ENCODE measurements at regions not wholly inside any gene's neighbourhood (a gene's known extent, or its start where the extent isn't known, plus 50 kb on each side); places are given as distances from the start of the nearest gene placed in this dataset.
"Not testable (repeated sequence)": the region's sequence is repeated elsewhere in the genome, so short reads cannot be mapped to it uniquely, and the experiment has no call there.

DNA sequence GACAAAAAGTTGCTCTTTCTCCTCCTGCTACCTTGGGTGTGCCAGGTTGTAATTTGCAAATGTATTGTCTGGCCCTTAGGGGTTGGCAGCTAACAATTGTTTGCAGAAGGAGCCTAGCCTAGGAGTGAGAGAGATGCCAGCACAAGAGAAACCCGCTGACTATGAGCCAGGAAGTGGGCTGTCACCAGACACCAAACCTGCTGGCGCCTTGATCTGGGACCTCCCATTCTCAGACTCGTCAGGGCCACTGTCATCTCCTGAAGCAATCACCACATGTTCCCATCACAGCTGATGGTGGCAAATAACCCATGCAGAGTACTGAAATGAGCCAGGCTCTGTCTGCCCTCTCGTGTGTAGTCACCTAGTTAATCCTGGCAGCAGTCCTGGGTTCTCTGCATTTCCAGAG is 406.4 kb upstream of the NPAP1 start:
- intact Hi-C loops (cut with DNase I; ENCODE audit: low total_unique reads) = no loop called here
- H3K4me3 ChIP-seq = no peak overlapping the region
- peak in 1 of 2 donors; percentile 17 for DNase-seq (ENCODE audit: low spot score in 2 of 2)
- no peaks in the 10 kb centered on the region for H3K36me3 ChIP-seq
- H3K27me3 ChIP-seq = no peaks in the 10 kb centered on the region
- H3K9me3 ChIP-seq = no peaks in the 10 kb centered on the region
- no peak overlapping the region for H3K27ac ChIP-seq
- TF ChIP-seq POLR2AphosphoS5 (IDR thresholded peaks at IDR 0.05) (no peak), POLR2A (IDR thresholded peaks at IDR 0.05) (no peak)
- TF ChIP-seq, protein P1, sequence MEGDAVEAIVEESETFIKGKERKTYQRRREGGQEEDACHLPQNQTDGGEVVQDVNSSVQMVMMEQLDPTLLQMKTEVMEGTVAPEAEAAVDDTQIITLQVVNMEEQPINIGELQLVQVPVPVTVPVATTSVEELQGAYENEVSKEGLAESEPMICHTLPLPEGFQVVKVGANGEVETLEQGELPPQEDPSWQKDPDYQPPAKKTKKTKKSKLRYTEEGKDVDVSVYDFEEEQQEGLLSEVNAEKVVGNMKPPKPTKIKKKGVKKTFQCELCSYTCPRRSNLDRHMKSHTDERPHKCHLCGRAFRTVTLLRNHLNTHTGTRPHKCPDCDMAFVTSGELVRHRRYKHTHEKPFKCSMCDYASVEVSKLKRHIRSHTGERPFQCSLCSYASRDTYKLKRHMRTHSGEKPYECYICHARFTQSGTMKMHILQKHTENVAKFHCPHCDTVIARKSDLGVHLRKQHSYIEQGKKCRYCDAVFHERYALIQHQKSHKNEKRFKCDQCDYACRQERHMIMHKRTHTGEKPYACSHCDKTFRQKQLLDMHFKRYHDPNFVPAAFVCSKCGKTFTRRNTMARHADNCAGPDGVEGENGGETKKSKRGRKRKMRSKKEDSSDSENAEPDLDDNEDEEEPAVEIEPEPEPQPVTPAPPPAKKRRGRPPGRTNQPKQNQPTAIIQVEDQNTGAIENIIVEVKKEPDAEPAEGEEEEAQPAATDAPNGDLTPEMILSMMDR (IDR thresholded peaks at IDR 0.05) = no peak
- no peaks in the 10 kb centered on the region for H3K4me1 ChIP-seq

DNA sequence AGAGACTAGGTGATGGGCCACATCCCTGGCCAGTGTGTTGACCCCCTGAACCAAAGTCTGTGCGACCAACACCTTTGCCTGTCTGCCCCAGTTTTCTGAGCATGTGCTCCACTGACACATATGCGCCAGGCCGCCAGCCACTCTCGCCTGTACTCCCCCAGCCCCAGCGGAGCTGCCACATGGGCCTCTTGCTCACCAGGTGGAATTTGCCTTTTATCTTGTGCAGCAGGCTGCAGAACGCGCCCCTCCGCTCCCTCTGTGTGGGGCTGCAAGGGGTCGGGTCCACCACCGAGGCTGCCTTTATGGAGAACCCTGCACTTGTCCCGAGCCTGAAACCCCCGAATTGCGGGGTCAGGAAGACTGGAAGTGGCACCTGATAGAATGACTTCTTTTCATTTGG is 405.7 kb upstream of the NPAP1 start:
- TF ChIP-seq POLR2A (IDR thresholded peaks at IDR 0.05) = no peak
- TF ChIP-seq POLR2AphosphoS5 (IDR thresholded peaks at IDR 0.05) = no peak
- DNase-seq (ENCODE audit: low spot score in 2 of 2) = no peak
- Histone ChIP-seq H3K4me1 (no peaks in the 10 kb centered on the region), H3K27me3 (no peaks in the 10 kb centered on the region), H3K36me3 (no peaks in the 10 kb centered on the region), H3K27ac (no peak overlapping the region), H3K9me3 (no peaks in the 10 kb centered on the region), H3K4me3 (no peak overlapping the region)
- intact Hi-C loops (cut with DNase I; ENCODE audit: low total_unique reads) = no loop called here

DNA sequence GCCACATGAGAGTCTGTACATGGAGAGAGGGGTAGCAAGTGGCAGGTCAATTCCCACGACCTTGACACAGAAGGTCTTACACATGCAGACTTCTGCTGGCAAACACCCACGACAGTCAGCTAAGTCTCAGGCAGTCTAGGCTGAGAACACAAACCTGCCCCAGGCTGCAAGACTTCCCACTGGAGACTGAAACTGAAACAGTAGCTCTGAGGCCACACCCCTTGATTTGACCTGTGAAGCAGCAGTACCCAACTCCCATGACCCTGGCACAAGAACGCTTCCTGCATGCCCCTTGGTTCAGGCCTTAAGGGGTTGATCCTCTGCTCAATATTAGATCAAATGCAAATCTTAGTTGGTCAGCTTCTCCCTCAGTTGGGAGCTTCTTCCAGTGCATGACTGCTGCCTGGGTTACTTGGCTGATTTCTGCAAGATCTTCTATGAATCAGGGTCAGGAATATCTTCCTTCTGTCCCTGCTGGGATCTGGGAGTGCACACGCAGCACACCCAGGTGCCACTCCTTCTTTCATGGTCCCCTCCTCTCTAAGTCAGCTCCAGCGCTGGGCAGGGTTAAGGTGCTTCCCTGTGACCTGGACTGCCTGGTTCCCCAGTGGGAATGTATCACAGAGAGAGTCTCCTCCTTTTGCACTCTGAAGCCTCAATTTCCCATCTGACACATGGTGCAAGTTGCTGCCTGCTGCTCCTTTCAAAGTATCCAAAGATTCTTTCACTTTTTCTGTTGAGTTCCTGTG is 403.9 kb upstream of the NPAP1 start:
- H3K27ac ChIP-seq; H3K9me3 ChIP-seq; H3K36me3 ChIP-seq; intact Hi-C loops (cut with DNase I; ENCODE audit: low total_unique reads); DNase-seq (ENCODE audit: low spot score in 2 of 2); H3K4me3 ChIP-seq; H3K27me3 ChIP-seq; H3K4me1 ChIP-seq: not testable (repeated sequence)

DNA sequence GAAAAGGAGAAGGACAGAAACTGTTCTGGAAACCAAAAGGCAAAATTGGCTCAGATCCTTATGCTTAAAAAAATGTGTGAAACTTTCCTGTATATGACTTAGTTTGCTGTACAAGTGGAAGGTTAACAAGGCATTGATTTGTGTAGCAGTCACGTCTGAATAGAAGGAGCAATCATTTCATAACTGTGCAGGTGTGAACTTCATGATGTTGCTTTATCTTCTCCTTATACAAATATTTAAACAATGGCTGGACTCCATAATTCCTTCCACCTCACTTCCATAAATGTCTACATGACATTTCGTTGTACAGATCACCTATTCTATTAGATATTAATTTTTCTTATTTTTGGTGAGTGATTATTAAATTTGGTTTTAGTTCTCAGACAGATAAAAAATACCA is 382.7 kb upstream of the NPAP1 start:
- Histone ChIP-seq H3K27me3 (no peaks in the 10 kb centered on the region), H3K36me3 (no peaks in the 10 kb centered on the region), H3K4me3 (no peak overlapping the region), H3K27ac (no peak overlapping the region), H3K4me1 (no peaks in the 10 kb centered on the region), H3K9me3 (no peaks in the 10 kb centered on the region)
- TF ChIP-seq, protein P1 (IDR thresholded peaks at IDR 0.05) = no peak
- TF ChIP-seq POLR2A (IDR thresholded peaks at IDR 0.05) = no peak
- TF ChIP-seq POLR2AphosphoS5 (IDR thresholded peaks at IDR 0.05) = no peak
- intact Hi-C loops (cut with DNase I; ENCODE audit: low total_unique reads) = no loop called here
- DNase-seq (ENCODE audit: low spot score in 2 of 2) = no peak

DNA sequence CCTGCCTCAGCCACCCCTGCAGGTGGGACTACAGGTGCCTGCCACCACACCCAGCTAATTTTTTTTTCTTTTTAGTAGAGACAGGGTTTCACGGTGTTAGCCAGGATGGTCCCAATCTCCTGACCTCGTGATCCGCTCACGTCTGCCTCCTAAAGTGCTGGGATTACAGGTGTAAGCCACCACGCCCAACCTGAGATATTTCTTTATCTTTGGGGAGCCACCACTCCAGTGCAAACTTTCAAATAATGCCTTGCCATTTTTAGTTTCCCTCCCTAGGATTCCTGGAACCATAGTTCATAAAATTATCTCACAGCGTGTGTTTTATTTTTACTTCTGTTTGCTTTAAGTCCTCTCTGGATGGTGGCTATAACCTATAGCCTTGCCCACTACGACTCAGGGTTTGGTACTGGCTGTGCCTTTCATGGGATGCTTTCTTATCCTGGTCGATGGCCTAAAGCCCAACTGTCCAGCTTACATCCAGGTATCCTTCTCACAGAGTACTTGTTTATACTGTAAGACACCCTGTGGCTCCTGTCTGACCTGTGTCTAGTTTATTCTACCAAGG is 374.7 kb upstream of the NPAP1 start:
- H3K36me3 ChIP-seq; H3K4me1 ChIP-seq; intact Hi-C loops (cut with DNase I; ENCODE audit: low total_unique reads); DNase-seq (ENCODE audit: low spot score in 2 of 2); H3K4me3 ChIP-seq; H3K27me3 ChIP-seq; H3K9me3 ChIP-seq; H3K27ac ChIP-seq: not testable (repeated sequence)

DNA sequence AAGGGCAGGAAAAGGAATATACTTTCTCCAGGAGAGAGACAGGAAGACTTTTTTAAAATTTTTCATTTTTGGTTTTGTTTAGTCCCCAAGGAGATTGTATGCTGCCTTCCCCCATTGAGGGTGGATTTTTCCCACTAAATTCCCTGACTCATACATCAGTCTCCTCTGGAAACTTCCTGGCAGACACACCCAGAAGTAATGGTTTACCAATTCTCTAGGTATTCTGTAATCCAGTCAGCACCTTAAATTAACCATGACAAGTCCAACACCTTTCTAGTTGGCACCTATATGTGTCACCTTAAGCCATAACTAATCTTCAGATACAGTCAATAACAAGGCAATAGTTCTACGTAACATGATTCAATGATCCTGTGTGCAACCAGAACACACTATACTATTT is 373.6 kb upstream of the NPAP1 start:
- H3K36me3 ChIP-seq; H3K4me3 ChIP-seq; H3K9me3 ChIP-seq; H3K4me1 ChIP-seq; H3K27me3 ChIP-seq; H3K27ac ChIP-seq; DNase-seq (ENCODE audit: low spot score in 2 of 2); intact Hi-C loops (cut with DNase I; ENCODE audit: low total_unique reads): not testable (repeated sequence)

DNA sequence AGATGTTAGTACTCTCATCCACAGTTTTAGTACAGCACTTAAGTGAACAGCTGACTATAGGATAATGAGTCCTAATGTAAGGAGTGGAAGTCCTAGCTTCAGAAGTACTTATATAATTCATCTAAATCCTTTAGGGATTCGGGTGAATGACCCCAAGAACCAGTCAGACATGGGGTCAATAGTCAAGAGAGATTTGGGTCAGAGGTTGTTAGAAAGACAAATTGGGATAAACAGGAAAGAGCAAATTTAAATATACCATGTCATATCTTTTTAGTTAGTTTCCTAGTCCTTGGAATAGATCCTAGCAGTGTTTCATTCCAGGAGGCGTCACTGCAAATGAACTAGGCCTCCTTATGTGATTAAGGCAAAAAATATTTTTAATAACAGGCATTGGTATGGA is 370.8 kb upstream of the NPAP1 start:
- H3K9me3 ChIP-seq; H3K4me1 ChIP-seq; H3K27ac ChIP-seq; intact Hi-C loops (cut with DNase I; ENCODE audit: low total_unique reads); DNase-seq (ENCODE audit: low spot score in 2 of 2); H3K4me3 ChIP-seq; H3K27me3 ChIP-seq; H3K36me3 ChIP-seq: not testable (repeated sequence)

DNA sequence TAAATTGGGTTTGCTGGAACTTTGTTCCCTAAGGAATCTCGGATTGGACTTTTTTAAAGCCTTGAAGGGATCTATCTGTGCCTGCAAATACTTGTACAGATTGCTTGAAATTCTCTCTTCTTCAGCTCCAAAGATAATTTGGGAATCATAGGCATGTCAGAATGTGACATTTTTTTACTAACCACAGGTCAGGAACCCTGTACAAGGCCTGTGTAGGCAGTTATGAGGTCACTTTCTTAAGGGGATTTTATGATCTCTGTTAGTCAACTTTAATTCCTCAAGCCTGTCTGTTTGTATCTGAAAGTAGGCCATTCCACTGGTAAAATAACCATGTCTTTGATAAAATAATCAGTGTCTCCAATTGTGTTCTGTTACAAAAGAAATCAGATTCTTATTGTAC is 369.9 kb upstream of the NPAP1 start:
- H3K27ac ChIP-seq; H3K9me3 ChIP-seq; H3K4me3 ChIP-seq; H3K4me1 ChIP-seq; H3K27me3 ChIP-seq; H3K36me3 ChIP-seq; intact Hi-C loops (cut with DNase I; ENCODE audit: low total_unique reads); DNase-seq (ENCODE audit: low spot score in 2 of 2): not testable (repeated sequence)

DNA sequence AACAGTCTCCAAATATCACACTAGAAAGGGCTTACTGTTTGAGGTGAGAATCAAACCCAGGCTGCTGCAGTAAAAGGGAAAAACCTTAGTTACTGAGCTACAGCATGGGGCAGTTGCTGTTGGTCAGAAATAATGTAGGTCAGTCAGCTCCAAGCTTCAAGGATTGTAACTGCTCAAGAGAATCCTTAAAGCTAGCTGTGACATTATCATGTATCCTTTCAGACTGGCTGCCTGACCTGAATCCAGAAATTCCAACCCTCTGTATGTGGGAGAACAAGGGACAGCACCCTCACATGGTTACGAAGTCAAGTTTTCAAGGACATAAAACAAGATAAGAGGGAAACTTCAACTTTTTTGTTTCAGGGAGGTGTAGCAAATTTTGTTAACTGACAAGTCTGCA is 365.9 kb upstream of the NPAP1 start:
- H3K27ac ChIP-seq; H3K36me3 ChIP-seq; DNase-seq (ENCODE audit: low spot score in 2 of 2); H3K9me3 ChIP-seq; intact Hi-C loops (cut with DNase I; ENCODE audit: low total_unique reads); H3K4me1 ChIP-seq; H3K27me3 ChIP-seq; H3K4me3 ChIP-seq: not testable (repeated sequence)

DNA sequence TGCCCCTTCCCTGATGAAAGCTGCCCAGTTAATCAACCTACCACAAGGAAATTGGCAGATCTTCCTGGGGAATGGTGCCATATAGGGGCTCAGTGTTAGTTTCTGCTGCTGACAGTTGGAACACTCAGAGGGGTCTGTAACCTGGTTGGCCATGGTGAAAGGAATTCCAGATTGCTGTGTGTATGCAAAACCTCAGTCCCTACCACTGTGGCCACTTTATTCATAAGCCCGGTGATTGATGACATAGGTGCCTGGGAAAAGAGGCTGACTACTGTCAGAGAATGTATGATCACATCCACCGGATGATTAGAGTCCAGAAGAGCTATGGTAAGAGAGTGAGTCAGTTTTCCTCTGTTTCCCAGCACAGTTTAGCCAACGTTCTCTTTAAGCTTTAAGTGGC is 363.9 kb upstream of the NPAP1 start:
- H3K36me3 ChIP-seq; H3K4me1 ChIP-seq; H3K27ac ChIP-seq; H3K9me3 ChIP-seq; DNase-seq (ENCODE audit: low spot score in 2 of 2); H3K4me3 ChIP-seq; H3K27me3 ChIP-seq; intact Hi-C loops (cut with DNase I; ENCODE audit: low total_unique reads): not testable (repeated sequence)

DNA sequence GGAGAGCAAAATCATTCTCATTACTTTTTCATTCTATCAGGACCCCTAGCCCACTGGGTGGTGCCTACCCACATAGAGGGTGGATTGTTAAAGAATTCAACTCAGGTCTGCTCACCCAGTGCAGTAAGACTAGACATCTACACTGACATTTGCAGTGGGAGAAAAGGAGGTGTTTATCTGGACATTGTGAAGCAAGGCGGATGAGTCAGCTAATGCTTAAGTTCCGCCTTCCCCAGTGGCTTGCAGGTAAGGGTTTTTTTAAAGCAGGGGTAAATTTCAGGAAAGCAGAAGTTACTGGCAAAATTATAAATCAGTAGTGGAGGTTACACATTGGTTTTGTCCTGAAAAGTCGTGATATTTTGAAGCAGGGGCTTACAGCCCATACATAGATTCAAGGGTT is 359.2 kb upstream of the NPAP1 start:
- DNase-seq (ENCODE audit: low spot score in 2 of 2); H3K27me3 ChIP-seq; H3K4me3 ChIP-seq; intact Hi-C loops (cut with DNase I; ENCODE audit: low total_unique reads); H3K27ac ChIP-seq; H3K36me3 ChIP-seq; H3K4me1 ChIP-seq; H3K9me3 ChIP-seq: not testable (repeated sequence)

All from breast epithelium (tissue), 4 donors.